Thyroid gland (tissue), 4 donors: ENCODE measurements at regions not wholly inside any gene's neighbourhood (a gene's known extent, or its start where the extent isn't known, plus 50 kb on each side); places are given as distances from the start of the nearest gene placed in this dataset.

Experiments
- POLR2A ChIP-seq, 2 donors: fragments of 450-650 bp; IDR thresholded peaks; one replicate each; pipeline ENCODE4 v1.6.1; 2017; ENCODE audit warnings: antibody characterized with exemption in 2 of 2, mild to moderate bottlenecking in 2 of 2, moderate library complexity in 1 of 2
- TF ChIP-seq, protein P1 (sequence below), 6 experiments: fragments of 200-600 bp in 3 of 6; fragments of 450-650 bp in 3 of 6; sonication (generic) in 3 of 6; IDR thresholded peaks; one replicate each; pipeline ENCODE4 v1.5.1; 2016 to 2019; ENCODE audit warnings: antibody characterized with exemption in 6 of 6, mild to moderate bottlenecking in 2 of 6, inconsistent platforms in 1 of 6, moderate library complexity in 1 of 6

- TF ChIP-seq, protein P1, sequence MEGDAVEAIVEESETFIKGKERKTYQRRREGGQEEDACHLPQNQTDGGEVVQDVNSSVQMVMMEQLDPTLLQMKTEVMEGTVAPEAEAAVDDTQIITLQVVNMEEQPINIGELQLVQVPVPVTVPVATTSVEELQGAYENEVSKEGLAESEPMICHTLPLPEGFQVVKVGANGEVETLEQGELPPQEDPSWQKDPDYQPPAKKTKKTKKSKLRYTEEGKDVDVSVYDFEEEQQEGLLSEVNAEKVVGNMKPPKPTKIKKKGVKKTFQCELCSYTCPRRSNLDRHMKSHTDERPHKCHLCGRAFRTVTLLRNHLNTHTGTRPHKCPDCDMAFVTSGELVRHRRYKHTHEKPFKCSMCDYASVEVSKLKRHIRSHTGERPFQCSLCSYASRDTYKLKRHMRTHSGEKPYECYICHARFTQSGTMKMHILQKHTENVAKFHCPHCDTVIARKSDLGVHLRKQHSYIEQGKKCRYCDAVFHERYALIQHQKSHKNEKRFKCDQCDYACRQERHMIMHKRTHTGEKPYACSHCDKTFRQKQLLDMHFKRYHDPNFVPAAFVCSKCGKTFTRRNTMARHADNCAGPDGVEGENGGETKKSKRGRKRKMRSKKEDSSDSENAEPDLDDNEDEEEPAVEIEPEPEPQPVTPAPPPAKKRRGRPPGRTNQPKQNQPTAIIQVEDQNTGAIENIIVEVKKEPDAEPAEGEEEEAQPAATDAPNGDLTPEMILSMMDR (IDR thresholded peaks at IDR 0.05) = no peak
- TF ChIP-seq POLR2A (IDR thresholded peaks at IDR 0.05) = no peak
Measured at GRCh38 chr17:71247441-71248015, 873.3 kb upstream of the SOX9 start.
